Mucosa of rectum (tissue), 2 donors: ENCODE measurements at regions not wholly inside any gene's neighbourhood (a gene's known extent, or its start where the extent isn't known, plus 50 kb on each side); places are given as distances from the start of the nearest gene placed in this dataset.
"Not testable (repeated sequence)": the region's sequence is repeated elsewhere in the genome, so short reads cannot be mapped to it uniquely, and the experiment has no call there.

Experiments used
- H3K27ac ChIP-seq, 2 donors: one replicate each; pipeline ENCODE4 v1.7.0; 2013; ENCODE audit warnings: inconsistent platforms in 2 of 2, low read depth in 2 of 2, low read length in 2 of 2
- H3K27me3 ChIP-seq, 2 donors: one replicate each; pipeline ENCODE4 v1.7.0; 2013; ENCODE audit warnings: low read length in 2 of 2; ENCODE audit not compliant: control insufficient read depth in 2 of 2, insufficient read depth in 2 of 2
- H3K36me3 ChIP-seq, 2 donors: one replicate each; pipeline ENCODE4 v1.7.0; 2013; ENCODE audit warnings: low read length in 2 of 2; ENCODE audit not compliant: control insufficient read depth in 2 of 2, insufficient read depth in 2 of 2
- H3K4me1 ChIP-seq, 2 donors: one replicate each; pipeline ENCODE4 v1.7.0; 2013; ENCODE audit warnings: low read length in 2 of 2, mild to moderate bottlenecking in 1 of 2; ENCODE audit not compliant: control insufficient read depth in 2 of 2, insufficient read depth in 2 of 2
- H3K4me3 ChIP-seq, 2 donors: one replicate each; pipeline ENCODE4 v1.7.0; 2013; ENCODE audit warnings: low read length in 2 of 2
- H3K9ac ChIP-seq, 2 donors: one replicate each; pipeline ENCODE4 v1.7.0; 2013; ENCODE audit warnings: low read length in 2 of 2, low read depth in 1 of 2, mild to moderate bottlenecking in 1 of 2
- H3K9me3 ChIP-seq, 2 donors: one replicate each; pipeline ENCODE4 v1.7.0; 2013; ENCODE audit warnings: low read length in 2 of 2; ENCODE audit not compliant: control insufficient read depth in 2 of 2
- donor health status: healthy.
- donor health status: Normal muscosa, but diverticular disease.

GRCh38 chr10:65273115-65273514 is 1652.7 kb upstream of the LRRTM3 start:
- Histone ChIP-seq H3K4me3 (no peak overlapping the region), H3K4me1 (no peaks in the 10 kb centered on the region), H3K9me3 (no peaks in the 10 kb centered on the region), H3K27ac (no peak overlapping the region), H3K36me3 (no peaks in the 10 kb centered on the region), H3K9ac (no peak overlapping the region), H3K27me3 (no peaks in the 10 kb centered on the region)

GRCh38 chr10:65275296-65275695 is 1650.5 kb upstream of the LRRTM3 start:
- H3K4me3 ChIP-seq, result no peak overlapping the region
- no peaks in the 10 kb centered on the region for H3K36me3 ChIP-seq
- no peaks in the 10 kb centered on the region for H3K9me3 ChIP-seq
- H3K9ac ChIP-seq, result no peak overlapping the region
- H3K27ac ChIP-seq, result no peak overlapping the region
- no peaks in the 10 kb centered on the region for H3K4me1 ChIP-seq
- no peaks in the 10 kb centered on the region for H3K27me3 ChIP-seq

- H3K36me3 ChIP-seq, result no peaks in the 10 kb centered on the region
- H3K9me3 ChIP-seq, result no peaks in the 10 kb centered on the region
- H3K27ac ChIP-seq, result peak overlapping the region in 1 of 2 donors; percentile 11
- H3K27me3 ChIP-seq, result no peaks in the 10 kb centered on the region
- H3K9ac ChIP-seq, result no peak overlapping the region
- no peak overlapping the region for H3K4me3 ChIP-seq
- H3K4me1 ChIP-seq, result peaks cover 0 to 4% of the 10 kb centered on the region in 2 donors
Measured at GRCh38 chr10:65284495-65285041, 1641.3 kb upstream of the LRRTM3 start.

- H3K27me3 ChIP-seq, H3K36me3 ChIP-seq, H3K9me3 ChIP-seq, H3K9ac ChIP-seq, H3K4me1 ChIP-seq: not testable (repeated sequence)
- peak overlapping the region in 1 of 2 donors; percentile 57 for H3K27ac ChIP-seq
- H3K4me3 ChIP-seq, result peak overlapping the region in 1 of 2 donors; percentile 30
Measured at GRCh38 chr10:65285726-65286125, 1640.1 kb upstream of the LRRTM3 start.

GRCh38 chr10:65291286-65291685 is 1634.5 kb upstream of the LRRTM3 start:
- no peaks in the 10 kb centered on the region for H3K27me3 ChIP-seq
- no peak overlapping the region for H3K4me3 ChIP-seq
- no peaks in the 10 kb centered on the region for H3K9me3 ChIP-seq
- no peaks in the 10 kb centered on the region for H3K36me3 ChIP-seq
- no peak overlapping the region for H3K9ac ChIP-seq
- H3K27ac ChIP-seq, result no peak overlapping the region
- no peaks in the 10 kb centered on the region for H3K4me1 ChIP-seq

GRCh38 chr10:65292551-65292950 is 1633.3 kb upstream of the LRRTM3 start:
- H3K4me3 ChIP-seq, result no peak overlapping the region
- H3K27me3 ChIP-seq, result no peaks in the 10 kb centered on the region
- no peak overlapping the region for H3K27ac ChIP-seq
- no peaks in the 10 kb centered on the region for H3K9me3 ChIP-seq
- no peaks in the 10 kb centered on the region for H3K4me1 ChIP-seq
- H3K9ac ChIP-seq, result no peak overlapping the region
- H3K36me3 ChIP-seq, result no peaks in the 10 kb centered on the region

- Histone ChIP-seq H3K4me1 (no peaks in the 10 kb centered on the region), H3K27ac (no peak overlapping the region), H3K27me3 (no peaks in the 10 kb centered on the region), H3K36me3 (no peaks in the 10 kb centered on the region), H3K9me3 (no peaks in the 10 kb centered on the region), H3K4me3 (no peak overlapping the region), H3K9ac (no peak overlapping the region)
Measured at GRCh38 chr10:65294329-65294728, 1631.5 kb upstream of the LRRTM3 start.

GRCh38 chr10:65301181-65301580 is 1624.7 kb upstream of the LRRTM3 start:
- Histone ChIP-seq H3K4me3 (no peak overlapping the region), H3K9me3 (no peaks in the 10 kb centered on the region), H3K27me3 (no peaks in the 10 kb centered on the region), H3K9ac (no peak overlapping the region), H3K27ac (no peak overlapping the region), H3K36me3 (no peaks in the 10 kb centered on the region), H3K4me1 (no peaks in the 10 kb centered on the region)

- Histone ChIP-seq H3K4me3 (no peak overlapping the region), H3K9ac (no peak overlapping the region), H3K36me3 (no peaks in the 10 kb centered on the region), H3K27ac (no peak overlapping the region), H3K9me3 (no peaks in the 10 kb centered on the region), H3K4me1 (no peaks in the 10 kb centered on the region), H3K27me3 (no peaks in the 10 kb centered on the region)
Measured at GRCh38 chr10:65306201-65306600, 1619.6 kb upstream of the LRRTM3 start.

GRCh38 chr10:65312876-65313275 is 1613.0 kb upstream of the LRRTM3 start:
- H3K27ac ChIP-seq, result no peak overlapping the region
- H3K27me3 ChIP-seq, result no peaks in the 10 kb centered on the region
- H3K36me3 ChIP-seq, result no peaks in the 10 kb centered on the region
- no peak overlapping the region for H3K4me3 ChIP-seq
- H3K9ac ChIP-seq, result no peak overlapping the region
- no peaks in the 10 kb centered on the region for H3K4me1 ChIP-seq
- no peaks in the 10 kb centered on the region for H3K9me3 ChIP-seq

- Histone ChIP-seq H3K9me3 (no peaks in the 10 kb centered on the region), H3K9ac (no peak overlapping the region), H3K36me3 (no peaks in the 10 kb centered on the region), H3K27me3 (no peaks in the 10 kb centered on the region), H3K4me1 (no peaks in the 10 kb centered on the region), H3K4me3 (no peak overlapping the region), H3K27ac (no peak overlapping the region)
Measured at GRCh38 chr10:65313406-65313805, 1612.4 kb upstream of the LRRTM3 start.
